IMR-90 (cell line): ENCODE measurements at regions not wholly inside any gene's neighbourhood (a gene's known extent, or its start where the extent isn't known, plus 50 kb on each side); places are given as distances from the start of the nearest gene placed in this dataset.
A peak's percentile ranks its signal among the peaks of the same experiment; 100 is the strongest.

Experiments used
- ATAC-seq: fragments of 200-7000 bp; cut with Tn5 transposase; 2 replicates; pipeline ENCODE4 v1.9.1; 2020; ENCODE audit warnings: low read depth, mild to moderate bottlenecking, moderate library complexity
- BruUV-seq: library from RNA; stranded (reverse); fragments of 400-500 nt; replicated peaks from 2 replicates; lab custom pipeline; 2021; lab: Mats Ljungman, UMichigan
- CTCF ChIA-PET: fragments of 300-600 bp; formaldehyde crosslinking; extraction: SDS; loops from one replicate; lab custom pipeline; 2021; ENCODE audit warnings: antibody characterized with exemption; lab: Yijun Ruan, JAX
- POLR2A ChIA-PET: fragments of 300-600 bp; sonication (Branson Sonifier 250); formaldehyde crosslinking; loops from one replicate; lab custom pipeline; 2022; ENCODE audit warnings: antibody characterized with exemption; ENCODE audit not compliant: unreplicated experiment; lab: Charles Lee
- DNase-seq: peaks from one replicate; pipeline ENCODE4 v3.0.0; 2013
- H2AFZ ChIP-seq: replicated peaks from 2 replicates; pipeline ENCODE3; 2013; ENCODE audit warnings: low read length, mild to moderate bottlenecking; ENCODE audit not compliant: poor library complexity
- H2AK5ac ChIP-seq: 2 replicates; pipeline ENCODE4 v1.6.1; 2013; ENCODE audit warnings: low read depth, low read length, inconsistent platforms
- H2AK9ac ChIP-seq: replicated peaks from 2 replicates; pipeline ENCODE3; 2013; ENCODE audit warnings: mild to moderate bottlenecking, low read depth, low read length, moderate library complexity; ENCODE audit not compliant: poor library complexity
- H2BK120ac ChIP-seq: 2 replicates; pipeline ENCODE4 v1.6.1; 2013; ENCODE audit warnings: low read depth, low read length, inconsistent platforms
- H2BK15ac ChIP-seq: 3 replicates; pipeline ENCODE4 v1.6.1; 2013; ENCODE audit warnings: low read depth, low read length, inconsistent platforms
- H2BK20ac ChIP-seq: 2 replicates; pipeline ENCODE4 v1.6.1; 2013; ENCODE audit warnings: low read depth, mild to moderate bottlenecking, inconsistent platforms, low read length, moderate library complexity
- H2BK5ac ChIP-seq: 2 replicates; pipeline ENCODE4 v1.6.1; 2013; ENCODE audit warnings: mild to moderate bottlenecking, low read depth, low read length, inconsistent platforms; ENCODE audit not compliant: poor library complexity, severe bottlenecking
- H3K14ac ChIP-seq: replicated peaks from 2 replicates; pipeline ENCODE4 v1.6.1; 2013; ENCODE audit warnings: low read depth, low read length, inconsistent platforms
- H3K18ac ChIP-seq: 2 replicates; pipeline ENCODE4 v1.6.1; 2013; ENCODE audit warnings: low read depth, low read length, control low read depth
- H3K23ac ChIP-seq: 2 replicates; pipeline ENCODE4 v1.6.1; 2013; ENCODE audit warnings: low read depth, low read length, inconsistent platforms
- H3K27ac ChIP-seq: 2 replicates; pipeline ENCODE4 v1.5.1; 2013; ENCODE audit warnings: mild to moderate bottlenecking, control low read depth, low read length; ENCODE audit not compliant: insufficient read depth
- H3K27me3 ChIP-seq: 2 replicates; pipeline ENCODE4 v1.6.1; 2013; ENCODE audit warnings: low read length; ENCODE audit not compliant: control insufficient read depth, insufficient read depth
- H3K36me3 ChIP-seq: 2 replicates; pipeline ENCODE4 v1.6.1; 2013; ENCODE audit warnings: low read length, mixed read lengths; ENCODE audit not compliant: control insufficient read depth, insufficient read depth
- H3K4ac ChIP-seq: 2 replicates; pipeline ENCODE4 v1.6.1; 2013; ENCODE audit warnings: low read depth, low read length, inconsistent platforms
- H3K4me1 ChIP-seq: 2 replicates; pipeline ENCODE4 v1.6.1; 2013; ENCODE audit warnings: low read length, mixed read lengths; ENCODE audit not compliant: control insufficient read depth, insufficient read depth
- H3K4me2 ChIP-seq: 2 replicates; pipeline ENCODE4 v1.6.1; 2013; ENCODE audit warnings: low read depth, mild to moderate bottlenecking, control low read depth, low read length, moderate library complexity
- H3K4me3 ChIP-seq: 2 replicates; pipeline ENCODE4 v1.5.1; 2013; ENCODE audit warnings: low read depth, mild to moderate bottlenecking, control low read depth, low read length, moderate library complexity; ENCODE audit not compliant: insufficient read depth
- H3K56ac ChIP-seq: 2 replicates; pipeline ENCODE4 v1.6.1; 2013; ENCODE audit warnings: low read length, inconsistent platforms; ENCODE audit not compliant: insufficient read depth; ENCODE audit errors: extremely low read depth
- H3K79me1 ChIP-seq, 2 experiments: 2 replicates each; pipeline ENCODE4 v1.6.1; 2013; ENCODE audit warnings: low read length in 2 of 2, inconsistent platforms in 1 of 2, low read depth in 1 of 2
- H3K9ac ChIP-seq: 2 replicates; pipeline ENCODE4 v1.6.1; 2013; ENCODE audit warnings: low read depth, low read length, control low read depth
- H3K9me1 ChIP-seq: 2 replicates; pipeline ENCODE4 v1.6.1; 2013; ENCODE audit warnings: low read length, inconsistent platforms; ENCODE audit not compliant: insufficient read depth
- H3K9me3 ChIP-seq: 2 replicates; pipeline ENCODE4 v1.6.1; 2013; ENCODE audit warnings: low read length; ENCODE audit not compliant: control insufficient read depth, insufficient read depth
- H4K20me1 ChIP-seq: 2 replicates; pipeline ENCODE4 v1.6.1; 2013; ENCODE audit warnings: low read length, inconsistent platforms; ENCODE audit not compliant: insufficient read depth
- H4K5ac ChIP-seq: 2 replicates; pipeline ENCODE4 v1.6.1; 2013; ENCODE audit warnings: mild to moderate bottlenecking, low read depth, low read length, control low read depth
- H4K8ac ChIP-seq, 2 experiments: 2 replicates each; pipeline ENCODE4 v1.6.1; 2013; ENCODE audit warnings: low read depth in 2 of 2, low read length in 2 of 2, control low read depth in 1 of 2, inconsistent platforms in 1 of 2
- H4K91ac ChIP-seq: 2 replicates; pipeline ENCODE4 v1.6.1; 2013; ENCODE audit warnings: low read depth, low read length, inconsistent platforms; ENCODE audit not compliant: insufficient read depth
- BHLHE40 ChIP-seq: fragments of 150-350 bp; IDR thresholded peaks from 2 replicates; pipeline ENCODE4 v1.6.1; 2016; ENCODE audit warnings: mild to moderate bottlenecking, low read depth, low read length
- CEBPB ChIP-seq: IDR thresholded peaks from 2 replicates; pipeline ENCODE4 v1.6.1; 2012; ENCODE audit warnings: low read depth, low read length, improper control_type of control experiment
- CHD1 ChIP-seq: IDR thresholded peaks from 2 replicates; pipeline ENCODE4 v1.6.1; 2012; ENCODE audit warnings: low read depth, low read length, improper control_type of control experiment
- FOS ChIP-seq: fragments of 150-350 bp; IDR thresholded peaks from 2 replicates; pipeline ENCODE4 v1.6.1; 2016; ENCODE audit warnings: low read depth, low read length
- MAFK ChIP-seq: IDR thresholded peaks from 2 replicates; pipeline ENCODE4 v1.6.1; 2012; ENCODE audit warnings: low read depth, low read length, improper control_type of control experiment
- MAZ ChIP-seq: IDR thresholded peaks from 2 replicates; pipeline ENCODE4 v1.6.1; 2012; ENCODE audit warnings: low read depth, mild to moderate bottlenecking, low read length, improper control_type of control experiment, moderate library complexity, borderline replicate concordance
- MXI1 ChIP-seq: IDR thresholded peaks from 2 replicates; pipeline ENCODE4 v1.6.1; 2012; ENCODE audit warnings: low read depth, mild to moderate bottlenecking, low read length, moderate library complexity, borderline replicate concordance
- NFE2L2 ChIP-seq: fragments of 150-350 bp; IDR thresholded peaks from 2 replicates; pipeline ENCODE4 v1.6.1; 2016; ENCODE audit warnings: low read depth, mild to moderate bottlenecking, low read length
- POLR2A ChIP-seq: IDR thresholded peaks from 2 replicates; pipeline ENCODE4 v1.6.1; 2012; ENCODE audit warnings: mild to moderate bottlenecking, low read depth, low read length
- RAD21 ChIP-seq: IDR thresholded peaks from 2 replicates; pipeline ENCODE4 v1.6.1; 2012; ENCODE audit warnings: low read length, improper control_type of control experiment
- RCOR1 ChIP-seq: IDR thresholded peaks from 2 replicates; pipeline ENCODE4 v1.6.1; 2012; ENCODE audit warnings: mild to moderate bottlenecking, low read length, improper control_type of control experiment; ENCODE audit not compliant: insufficient replicate concordance
- RFX5 ChIP-seq: IDR thresholded peaks from 2 replicates; pipeline ENCODE4 v1.8.0; 2012; ENCODE audit warnings: low read depth, mild to moderate bottlenecking, low read length, moderate library complexity
- SMC3 ChIP-seq: fragments of 150-350 bp; IDR thresholded peaks from 2 replicates; pipeline ENCODE4 v1.6.1; 2016; ENCODE audit warnings: low read depth, mild to moderate bottlenecking, antibody characterized with exemption, low read length, moderate library complexity
- WGBS, 2 experiments: methylation state at CpG; one replicate each; pipeline versions ENCODE4 v1.1.5 to v1.1.7; 2013; ENCODE audit warnings: missing lambda C conversion rate in 2 of 2; ENCODE audit not compliant: insufficient read length in 1 of 2; ENCODE audit errors: extremely low coverage in 2 of 2; 5-methylcytosine and 5-hydroxymethylcytosine counted together
- dilution Hi-C: fragments of 300-500 bp; cut with HindIII; formaldehyde crosslinking; loops from one replicate; pipeline ENCODE4 v1.14.3; 2018; ENCODE audit warnings: low sequenced_read_pairs; ENCODE audit not compliant: unreplicated experiment
- in situ Hi-C: fragments of 300-500 bp; cut with MboI; formaldehyde crosslinking; loops from 3 replicates; pipeline ENCODE4 v1.14.3; 2019; ENCODE audit warnings: low sequenced_read_pairs, inconsistent platforms, mixed read lengths
- intact Hi-C: fragments of 100-400 bp; cut with micrococcal nuclease; formaldehyde crosslinking; loops from 2 replicates; pipeline ENCODE4 v1.10.0; 2022
- TF ChIP-seq, protein P1 (sequence below): fragments of 150-350 bp; IDR thresholded peaks from 2 replicates; pipeline ENCODE4 v1.6.1; 2017; ENCODE audit warnings: mild to moderate bottlenecking, antibody characterized with exemption, low read length, low read depth
- TF ChIP-seq, protein P2 (sequence below): conservative IDR thresholded peaks from 2 replicates; pipeline ENCODE4 v1.5.1; 2012; ENCODE audit warnings: mild to moderate bottlenecking, low read depth, low read length, improper control_type of control experiment
- TF ChIP-seq, protein P3 (sequence below): fragments of 150-350 bp; IDR thresholded peaks from 2 replicates; pipeline ENCODE4 v1.6.1; 2016; ENCODE audit warnings: low read depth, mild to moderate bottlenecking, low read length, moderate library complexity, borderline replicate concordance

DNA sequence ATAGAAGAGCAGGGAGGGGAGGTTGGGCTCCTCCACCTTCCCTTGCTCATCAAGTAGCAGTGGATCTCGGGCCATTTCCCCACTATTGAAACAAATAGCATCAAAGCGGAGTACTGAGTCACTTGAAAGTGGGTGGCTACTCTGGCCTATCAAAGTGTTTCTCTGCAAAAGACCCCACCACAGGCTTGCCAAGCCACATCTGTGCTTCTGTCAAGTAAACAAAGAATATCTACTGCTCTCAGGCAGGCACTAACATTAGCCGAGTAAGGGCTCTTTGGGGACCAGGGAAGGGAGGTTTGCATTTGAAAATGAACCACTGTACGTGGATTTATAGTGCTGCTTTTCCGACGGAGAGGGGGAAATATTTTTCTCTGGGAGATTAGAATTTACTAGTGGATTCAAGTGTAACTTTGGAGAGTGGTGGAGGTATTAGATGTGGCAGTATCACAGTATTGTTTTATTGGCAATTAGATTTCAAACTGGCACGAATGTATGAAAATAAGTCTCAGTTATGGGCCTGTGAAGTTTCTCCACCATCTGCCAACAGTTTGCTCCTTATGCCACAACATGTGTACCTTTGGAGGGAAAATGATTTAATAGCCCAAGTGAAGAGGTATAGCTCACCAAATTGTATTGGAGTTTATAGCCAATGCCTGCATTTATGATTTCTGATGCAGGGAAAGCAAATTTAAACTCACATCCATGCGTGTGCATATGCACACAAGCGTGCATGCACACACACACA, 97.5 kb downstream of the RPS24 start:
- no peak overlapping the region for H3K4me2 ChIP-seq
- H3K4me3 ChIP-seq = no peak overlapping the region
- H4K8ac ChIP-seq = no peak overlapping the region
- no peak overlapping the region for H3K9ac ChIP-seq
- TF ChIP-seq CHD1 (no peak), MAZ (no peak), MXI1 (no peak), RAD21 (no peak), MAFK (no peak), CEBPB (no peak), BHLHE40 (no peak), POLR2A (no peak), NFE2L2 (no peak), RCOR1 (no peak), RFX5 (no peak), FOS (no peak), SMC3 (no peak)
- TF ChIP-seq, protein P1, sequence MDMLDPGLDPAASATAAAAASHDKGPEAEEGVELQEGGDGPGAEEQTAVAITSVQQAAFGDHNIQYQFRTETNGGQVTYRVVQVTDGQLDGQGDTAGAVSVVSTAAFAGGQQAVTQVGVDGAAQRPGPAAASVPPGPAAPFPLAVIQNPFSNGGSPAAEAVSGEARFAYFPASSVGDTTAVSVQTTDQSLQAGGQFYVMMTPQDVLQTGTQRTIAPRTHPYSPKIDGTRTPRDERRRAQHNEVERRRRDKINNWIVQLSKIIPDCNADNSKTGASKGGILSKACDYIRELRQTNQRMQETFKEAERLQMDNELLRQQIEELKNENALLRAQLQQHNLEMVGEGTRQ = no peak
- TF ChIP-seq, protein P2, sequence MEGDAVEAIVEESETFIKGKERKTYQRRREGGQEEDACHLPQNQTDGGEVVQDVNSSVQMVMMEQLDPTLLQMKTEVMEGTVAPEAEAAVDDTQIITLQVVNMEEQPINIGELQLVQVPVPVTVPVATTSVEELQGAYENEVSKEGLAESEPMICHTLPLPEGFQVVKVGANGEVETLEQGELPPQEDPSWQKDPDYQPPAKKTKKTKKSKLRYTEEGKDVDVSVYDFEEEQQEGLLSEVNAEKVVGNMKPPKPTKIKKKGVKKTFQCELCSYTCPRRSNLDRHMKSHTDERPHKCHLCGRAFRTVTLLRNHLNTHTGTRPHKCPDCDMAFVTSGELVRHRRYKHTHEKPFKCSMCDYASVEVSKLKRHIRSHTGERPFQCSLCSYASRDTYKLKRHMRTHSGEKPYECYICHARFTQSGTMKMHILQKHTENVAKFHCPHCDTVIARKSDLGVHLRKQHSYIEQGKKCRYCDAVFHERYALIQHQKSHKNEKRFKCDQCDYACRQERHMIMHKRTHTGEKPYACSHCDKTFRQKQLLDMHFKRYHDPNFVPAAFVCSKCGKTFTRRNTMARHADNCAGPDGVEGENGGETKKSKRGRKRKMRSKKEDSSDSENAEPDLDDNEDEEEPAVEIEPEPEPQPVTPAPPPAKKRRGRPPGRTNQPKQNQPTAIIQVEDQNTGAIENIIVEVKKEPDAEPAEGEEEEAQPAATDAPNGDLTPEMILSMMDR = no peak
- TF ChIP-seq, protein P3, sequence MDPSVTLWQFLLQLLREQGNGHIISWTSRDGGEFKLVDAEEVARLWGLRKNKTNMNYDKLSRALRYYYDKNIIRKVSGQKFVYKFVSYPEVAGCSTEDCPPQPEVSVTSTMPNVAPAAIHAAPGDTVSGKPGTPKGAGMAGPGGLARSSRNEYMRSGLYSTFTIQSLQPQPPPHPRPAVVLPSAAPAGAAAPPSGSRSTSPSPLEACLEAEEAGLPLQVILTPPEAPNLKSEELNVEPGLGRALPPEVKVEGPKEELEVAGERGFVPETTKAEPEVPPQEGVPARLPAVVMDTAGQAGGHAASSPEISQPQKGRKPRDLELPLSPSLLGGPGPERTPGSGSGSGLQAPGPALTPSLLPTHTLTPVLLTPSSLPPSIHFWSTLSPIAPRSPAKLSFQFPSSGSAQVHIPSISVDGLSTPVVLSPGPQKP = no peak
- dilution Hi-C loops (no loop called here), in situ Hi-C loops (no loop called here), intact Hi-C loops (no loop called here)
- H3K79me1 ChIP-seq = no peaks in the 10 kb centered on the region
- H3K14ac ChIP-seq = no peak overlapping the region
- H3K18ac ChIP-seq = no peak overlapping the region
- H2AK5ac ChIP-seq = no peak overlapping the region
- H4K20me1 ChIP-seq = no peaks in the 10 kb centered on the region
- DNase-seq (peak; percentile 4), ATAC-seq (no peak)
- 0 out of 2 replicates have a peak, but pooled peaks cover 2% of the 10 kb centered on the region for H3K9me3 ChIP-seq
- no TSS peak for BruUV-seq
- H3K27ac ChIP-seq = no peak overlapping the region
- H4K5ac ChIP-seq = no peak overlapping the region
- no peaks in the 10 kb centered on the region for H3K36me3 ChIP-seq
- no peak overlapping the region for H2BK120ac ChIP-seq
- no peak overlapping the region for H4K91ac ChIP-seq
- no peak overlapping the region for H2BK20ac ChIP-seq
- H3K4ac ChIP-seq = no peak overlapping the region
- no peaks in the 10 kb centered on the region for H3K9me1 ChIP-seq
- ChIA-PET POLR2A (no interaction called here), CTCF (no interaction called here)
- H3K56ac ChIP-seq = no peak overlapping the region
- no peak overlapping the region for H2BK5ac ChIP-seq
- 60% methylated on average over 3 of the region's 9 CpGs; no CpG with 5 or more reads in 1 of the 2 experiments for WGBS, 2 experiments
- peaks cover 35% of the 10 kb centered on the region for H3K27me3 ChIP-seq
- no peak overlapping the region for H2BK15ac ChIP-seq
- H2AK9ac ChIP-seq = no peak overlapping the region
- no peak overlapping the region for H2AFZ ChIP-seq
- no peaks in the 10 kb centered on the region for H3K4me1 ChIP-seq
- H3K23ac ChIP-seq = no peak overlapping the region
